PC-3 (cell line): ENCODE measurements at regions not wholly inside any gene's neighbourhood (a gene's known extent, or its start where the extent isn't known, plus 50 kb on each side); places are given as distances from the start of the nearest gene placed in this dataset.
"Not testable (repeated sequence)": the region's sequence is repeated elsewhere in the genome, so short reads cannot be mapped to it uniquely, and the experiment has no call there.

Experiments
- ATAC-seq: fragments of 200-7000 bp; cut with Tn5 transposase; 2 replicates; pipeline ENCODE4 v1.9.1; 2020; ENCODE audit warnings: mild to moderate bottlenecking, moderate library complexity
- BruUV-seq: library from RNA; stranded (reverse); fragments of 400-500 nt; replicated peaks from 2 replicates; lab custom pipeline; 2021; lab: Mats Ljungman, UMichigan
- CTCF ChIA-PET: fragments of 300-600 bp; sonication (Branson Sonifier 250); formaldehyde crosslinking; loops from one replicate; lab custom pipeline; 2022; ENCODE audit warnings: antibody characterized with exemption; lab: Charles Lee
- POLR2A ChIA-PET: fragments of 300-600 bp; sonication (Branson Sonifier 250); formaldehyde crosslinking; loops from one replicate; lab custom pipeline; 2022; ENCODE audit warnings: antibody characterized with exemption; ENCODE audit not compliant: unreplicated experiment; lab: Charles Lee
- DNase-seq: peaks from one replicate; pipeline ENCODE4 v3.0.0-alpha.2; 2015
- H2AFZ ChIP-seq: fragments of 300-600 bp; sonication (generic); 2 replicates; pipeline ENCODE4 v1.6.0; 2016; ENCODE audit warnings: antibody characterized with exemption, low read length
- H3F3A ChIP-seq: fragments of 300-600 bp; sonication (generic); one replicate; pipeline ENCODE4 v1.6.0; 2017; ENCODE audit warnings: antibody characterized with exemption, low read length, control low read depth, mild to moderate bottlenecking; ENCODE audit not compliant: unreplicated experiment
- H3K27ac ChIP-seq: fragments of 300-600 bp; sonication (generic); 2 replicates; pipeline ENCODE4 v1.5.1; 2016; ENCODE audit warnings: mild to moderate bottlenecking, low read length
- H3K27me3 ChIP-seq: fragments of 300-600 bp; sonication (generic); 2 replicates; pipeline ENCODE4 v1.6.1; 2016; ENCODE audit warnings: low read length, mixed read lengths
- H3K36me3 ChIP-seq: fragments of 300-600 bp; sonication (generic); 2 replicates; pipeline ENCODE4 v1.6.1; 2016; ENCODE audit warnings: low read depth, mixed run types, low read length, mixed read lengths
- H3K4me1 ChIP-seq: fragments of 300-600 bp; sonication (generic); 2 replicates; pipeline ENCODE4 v1.5.1; 2016; ENCODE audit warnings: low read length; ENCODE audit not compliant: insufficient read depth
- H3K4me2 ChIP-seq: fragments of 300-600 bp; sonication (generic); 2 replicates; pipeline ENCODE4 v1.6.0; 2016; ENCODE audit warnings: low read length
- H3K4me3 ChIP-seq: fragments of 300-600 bp; sonication (generic); 2 replicates; pipeline ENCODE4 v1.5.1; 2016; ENCODE audit warnings: mild to moderate bottlenecking, low read length, mixed read lengths
- H3K79me2 ChIP-seq: fragments of 300-600 bp; sonication (generic); 2 replicates; pipeline ENCODE4 v1.6.1; 2017; ENCODE audit warnings: low read length, mixed read lengths
- H3K9ac ChIP-seq: fragments of 300-600 bp; sonication (generic); 2 replicates; pipeline ENCODE4 v1.6.0; 2016; ENCODE audit warnings: mild to moderate bottlenecking, low read length
- H3K9me2 ChIP-seq: fragments of 300-600 bp; sonication (generic); replicated peaks from 2 replicates; pipeline ENCODE4 v1.6.1; 2016; ENCODE audit warnings: mixed run types, low read length, mixed read lengths
- H3K9me3 ChIP-seq: fragments of 300-600 bp; sonication (generic); 2 replicates; pipeline ENCODE4 v1.6.1; 2016; ENCODE audit warnings: low read length, mixed read lengths
- H4K20me1 ChIP-seq: fragments of 300-600 bp; sonication (generic); 2 replicates; pipeline ENCODE4 v1.6.1; 2016; ENCODE audit warnings: low read length, mixed read lengths
- EZH2 ChIP-seq: fragments of 300-600 bp; sonication (generic); IDR thresholded peaks from one replicate; pipeline ENCODE4 v1.6.1; 2017; ENCODE audit warnings: antibody characterized with exemption, mild to moderate bottlenecking, low read length; ENCODE audit not compliant: unreplicated experiment
- EZH2phosphoT487 ChIP-seq: fragments of 300-600 bp; sonication (generic); IDR thresholded peaks from 2 replicates; pipeline ENCODE4 v1.6.1; 2018; ENCODE audit warnings: mild to moderate bottlenecking, antibody characterized with exemption, low read length, borderline replicate concordance
- intact Hi-C: fragments of 100-400 bp; cut with micrococcal nuclease; formaldehyde crosslinking; loops from 2 replicates; pipeline ENCODE4 v1.9.0; 2023
- TF ChIP-seq, protein P1 (sequence below): fragments of 300-600 bp; sonication (generic); conservative IDR thresholded peaks from 2 replicates; pipeline ENCODE4 v1.5.1; 2017; ENCODE audit warnings: antibody characterized with exemption, low read depth, mild to moderate bottlenecking, low read length

DNA sequence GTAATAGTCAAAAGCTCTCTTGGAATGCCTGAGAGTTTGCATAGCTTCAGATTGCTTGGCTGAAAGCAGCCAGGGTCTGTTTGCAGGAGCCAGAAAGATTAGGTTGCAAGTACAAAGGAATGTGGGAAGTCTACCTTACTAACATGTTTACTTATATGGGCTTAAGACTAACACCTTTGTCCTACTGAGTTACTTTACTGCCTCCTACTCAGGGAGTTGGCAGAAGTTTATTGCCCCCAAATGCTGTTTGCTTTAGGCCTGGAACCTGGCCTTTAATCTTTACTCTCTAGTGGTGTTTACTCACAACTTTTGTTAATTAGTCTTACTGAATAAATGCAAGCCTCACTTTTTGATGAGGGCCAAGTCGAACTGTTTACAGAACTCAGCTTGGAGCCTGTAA lies 219.4 kb upstream of the ZC4H2 start:
- Histone ChIP-seq H3K27ac (no peak overlapping the region), H3K9me3 (no peaks in the 10 kb centered on the region), H3K9ac (no peak overlapping the region), H3K4me2 (no peak overlapping the region), H3K9me2 (no peaks in the 10 kb centered on the region), H3K4me3 (no peak overlapping the region), H4K20me1 (no peaks in the 10 kb centered on the region), H3K4me1 (no peaks in the 10 kb centered on the region), H3K27me3 (no peaks in the 10 kb centered on the region), H2AFZ (no peak overlapping the region), H3K79me2 (no peaks in the 10 kb centered on the region), H3K36me3 (no peaks in the 10 kb centered on the region), H3F3A (no peaks in the 10 kb centered on the region)
- ChIA-PET CTCF (interaction anchor here (1.1 kb wide), 1 partner anchor 220 kb away, joined by 3 read pairs; no protein-coding TSS in a partner anchor), POLR2A (no interaction called here)
- TF ChIP-seq, protein P1, sequence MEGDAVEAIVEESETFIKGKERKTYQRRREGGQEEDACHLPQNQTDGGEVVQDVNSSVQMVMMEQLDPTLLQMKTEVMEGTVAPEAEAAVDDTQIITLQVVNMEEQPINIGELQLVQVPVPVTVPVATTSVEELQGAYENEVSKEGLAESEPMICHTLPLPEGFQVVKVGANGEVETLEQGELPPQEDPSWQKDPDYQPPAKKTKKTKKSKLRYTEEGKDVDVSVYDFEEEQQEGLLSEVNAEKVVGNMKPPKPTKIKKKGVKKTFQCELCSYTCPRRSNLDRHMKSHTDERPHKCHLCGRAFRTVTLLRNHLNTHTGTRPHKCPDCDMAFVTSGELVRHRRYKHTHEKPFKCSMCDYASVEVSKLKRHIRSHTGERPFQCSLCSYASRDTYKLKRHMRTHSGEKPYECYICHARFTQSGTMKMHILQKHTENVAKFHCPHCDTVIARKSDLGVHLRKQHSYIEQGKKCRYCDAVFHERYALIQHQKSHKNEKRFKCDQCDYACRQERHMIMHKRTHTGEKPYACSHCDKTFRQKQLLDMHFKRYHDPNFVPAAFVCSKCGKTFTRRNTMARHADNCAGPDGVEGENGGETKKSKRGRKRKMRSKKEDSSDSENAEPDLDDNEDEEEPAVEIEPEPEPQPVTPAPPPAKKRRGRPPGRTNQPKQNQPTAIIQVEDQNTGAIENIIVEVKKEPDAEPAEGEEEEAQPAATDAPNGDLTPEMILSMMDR, result no peak
- TF ChIP-seq EZH2 (no peak), EZH2phosphoT487 (no peak)
- no TSS peak for BruUV-seq
- intact Hi-C loops, result loop anchor here (2.0 to 5.0 kb wide), 2 partner anchors 218 to 301 kb away; partner anchors contain the start of gene ZC4H2
- ATAC-seq, result peak; percentile 46
- DNase-seq, result no peak

DNA sequence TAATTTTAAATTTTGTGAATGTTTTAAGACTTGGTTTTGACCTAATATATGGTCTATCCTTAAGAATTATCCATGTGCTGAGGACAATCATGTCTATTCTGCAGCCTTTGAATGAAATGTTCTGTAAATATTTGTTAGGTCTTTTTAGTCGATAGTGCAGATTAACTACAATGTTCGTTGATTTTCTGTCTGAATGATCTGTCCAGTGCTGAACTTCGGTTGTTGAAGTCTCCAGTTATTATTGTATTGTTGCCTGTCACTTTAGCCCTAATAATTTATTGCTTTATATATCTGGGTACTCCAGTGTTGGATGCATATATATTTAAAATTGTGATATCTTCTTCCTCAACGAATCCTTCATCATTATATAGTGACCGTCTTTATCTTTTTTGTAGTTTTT lies 218.3 kb upstream of the ZC4H2 start:
- no peaks in the 10 kb centered on the region for H3K27me3 ChIP-seq
- intact Hi-C loops, result no loop called here
- no peak overlapping the region for H3K4me3 ChIP-seq
- H3K4me2 ChIP-seq, result no peak overlapping the region
- H2AFZ ChIP-seq, result no peak overlapping the region
- ATAC-seq, result no peak
- no peak overlapping the region for H3K9ac ChIP-seq
- no peaks in the 10 kb centered on the region for H4K20me1 ChIP-seq
- H3K79me2 ChIP-seq, result no peaks in the 10 kb centered on the region
- no peaks in the 10 kb centered on the region for H3F3A ChIP-seq
- H3K9me3 ChIP-seq, result no peaks in the 10 kb centered on the region
- CTCF ChIA-PET, result no interaction called here
- no peaks in the 10 kb centered on the region for H3K36me3 ChIP-seq
- POLR2A ChIA-PET, result no interaction called here
- H3K27ac ChIP-seq, result no peak overlapping the region
- no peaks in the 10 kb centered on the region for H3K9me2 ChIP-seq
- no peak for DNase-seq
- no peaks in the 10 kb centered on the region for H3K4me1 ChIP-seq
- BruUV-seq, result no TSS peak
- TF ChIP-seq EZH2phosphoT487 (no peak), EZH2 (no peak)
- TF ChIP-seq, protein P1, result no peak

DNA sequence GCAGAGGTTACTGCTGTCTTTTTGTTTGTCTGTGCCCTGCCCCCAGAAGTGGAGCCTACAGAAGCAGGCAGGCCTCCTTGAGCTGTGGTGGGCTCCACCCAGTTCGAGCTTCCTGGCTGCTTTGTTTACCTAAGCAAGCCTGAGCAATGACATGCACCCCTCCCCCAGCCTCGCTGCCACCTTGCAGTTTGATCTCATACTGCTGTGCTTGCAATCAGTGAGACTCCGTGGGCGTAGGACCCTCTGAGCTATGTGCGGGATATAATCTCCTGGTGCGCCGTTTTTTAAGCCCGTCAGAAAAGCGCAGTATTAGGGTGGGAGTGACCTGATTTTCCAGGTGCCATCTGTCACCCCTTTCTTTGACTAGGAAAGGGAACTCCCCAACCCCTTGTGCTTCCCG lies 187.1 kb upstream of the ZC4H2 start:
- CTCF ChIA-PET, H3K36me3 ChIP-seq, ATAC-seq, H3K27me3 ChIP-seq, DNase-seq, H3K79me2 ChIP-seq, H2AFZ ChIP-seq, POLR2A ChIA-PET, intact Hi-C loops, H3F3A ChIP-seq, H3K27ac ChIP-seq, H3K9ac ChIP-seq, H4K20me1 ChIP-seq, H3K9me2 ChIP-seq, H3K4me3 ChIP-seq, H3K4me1 ChIP-seq, BruUV-seq, H3K9me3 ChIP-seq, H3K4me2 ChIP-seq: not testable (repeated sequence)
